B cell (primary cell): ENCODE measurements at regions not wholly inside any gene's neighbourhood (a gene's known extent, or its start where the extent isn't known, plus 50 kb on each side); places are given as distances from the start of the nearest gene placed in this dataset.

Experiments used
- ATAC-seq: fragments of 200-7000 bp; cut with Tn5 transposase; one replicate; pipeline ENCODE4 v1.10.0; 2021; ENCODE audit warnings: low read depth, mild to moderate bottlenecking, moderate number of reproducible peaks, moderate library complexity
- CTCF ChIA-PET: fragments of 350-600 bp; sonication (Branson Sonifier 250); formaldehyde crosslinking; loops from one replicate; lab custom pipeline; 2021; ENCODE audit warnings: antibody characterized with exemption, inconsistent platforms; lab: Charles Lee
- POLR2A ChIA-PET: fragments of 350-600 bp; sonication (Branson Sonifier 250); formaldehyde crosslinking; loops from one replicate; lab custom pipeline; 2021; ENCODE audit warnings: antibody characterized with exemption; lab: Charles Lee
- DNase-seq: peaks from one replicate; pipeline ENCODE4 v3.0.0; 2013
- H2AFZ ChIP-seq: 2 replicates; pipeline ENCODE4 v1.6.1; 2012; ENCODE audit warnings: mild to moderate bottlenecking, low read depth, low read length; ENCODE audit not compliant: insufficient read depth, poor library complexity, severe bottlenecking
- H3K27ac ChIP-seq, 2 donors: 1 replicate in 1 of 2; 2 replicates in 1 of 2; pipeline ENCODE4 v1.5.1; 2012 to 2013; ENCODE audit warnings: low read length in 2 of 2, mild to moderate bottlenecking in 2 of 2, moderate library complexity in 1 of 2
- H3K27me3 ChIP-seq, 4 experiments: fragments of 200-600 bp in 1 of 4; sonication (generic) in 1 of 4; replicated peaks in 1 of 4; 1 replicate in 2 of 4; 2 replicates in 2 of 4; pipeline versions ENCODE4 v1.6.1 to v1.7.0; 2013 to 2016; ENCODE audit warnings: low read length in 3 of 4, mild to moderate bottlenecking in 2 of 4, mixed read lengths in 1 of 4, moderate library complexity in 1 of 4; ENCODE audit not compliant: insufficient read depth in 4 of 4, control insufficient read depth in 3 of 4; ENCODE audit errors: control extremely low read depth in 1 of 4
- H3K36me3 ChIP-seq, 2 experiments: replicated peaks in 1 of 2; 1 replicate in 1 of 2; 2 replicates in 1 of 2; pipeline versions ENCODE4 v1.6.1 to v1.7.1; 2013; ENCODE audit warnings: low read length in 1 of 2; ENCODE audit not compliant: insufficient read depth in 2 of 2, control insufficient read depth in 1 of 2; ENCODE audit errors: control extremely low read depth in 1 of 2, extremely low read depth in 1 of 2
- H3K4me1 ChIP-seq, 2 donors: fragments of 200-600 bp in 1 of 2; sonication (generic) in 1 of 2; 1 replicate in 1 of 2; 2 replicates in 1 of 2; pipeline versions ENCODE4 v1.5.1 to v1.6.1; 2013 to 2017; ENCODE audit warnings: low read length in 2 of 2; ENCODE audit not compliant: control insufficient read depth in 2 of 2, insufficient read depth in 2 of 2
- H3K4me2 ChIP-seq: replicated peaks from 2 replicates; pipeline ENCODE3; 2012; ENCODE audit warnings: mild to moderate bottlenecking, low read depth, low read length; ENCODE audit not compliant: poor library complexity, severe bottlenecking
- H3K4me3 ChIP-seq, 5 experiments: fragments of 200-600 bp in 1 of 5; sonication (generic) in 1 of 5; 1 replicate in 3 of 5; 2 replicates in 2 of 5; pipeline versions ENCODE4 v1.5.1 to v1.7.0; 2011 to 2016; ENCODE audit warnings: low read length in 4 of 5, mild to moderate bottlenecking in 4 of 5, low read depth in 2 of 5, control low read depth in 1 of 5, moderate library complexity in 1 of 5; ENCODE audit not compliant: insufficient read depth in 1 of 5; ENCODE audit errors: control extremely low read depth in 1 of 5, extremely low read depth in 1 of 5
- H3K79me2 ChIP-seq: fragments of 200-600 bp; sonication (generic); one replicate; pipeline ENCODE4 v1.6.0; 2016; ENCODE audit warnings: low read length; ENCODE audit not compliant: control insufficient read depth, insufficient read depth
- H3K9ac ChIP-seq: fragments of 200-600 bp; sonication (generic); 2 replicates; pipeline ENCODE4 v1.6.1; 2017; ENCODE audit warnings: mild to moderate bottlenecking, low read length, moderate library complexity
- H3K9me3 ChIP-seq, 3 donors: one replicate each; pipeline versions ENCODE4 v1.6.1 to v1.7.1; 2013; ENCODE audit warnings: low read length in 2 of 3; ENCODE audit not compliant: control insufficient read depth in 2 of 3, insufficient read depth in 1 of 3; ENCODE audit errors: control extremely low read depth in 1 of 3
- H4K20me1 ChIP-seq: 2 replicates; pipeline ENCODE4 v1.6.0; 2012; ENCODE audit warnings: mild to moderate bottlenecking, low read length; ENCODE audit not compliant: insufficient read depth, control insufficient read depth, poor library complexity, severe bottlenecking
- H3K27ac Mint-ChIP-seq: one replicate; pipeline ENCODE4 v1.8.0; 2021; ENCODE audit warnings: mixed read lengths
- H3K27me3 Mint-ChIP-seq: one replicate; pipeline ENCODE4 v1.8.0; 2021; ENCODE audit warnings: mixed read lengths
- H3K4me1 Mint-ChIP-seq: one replicate; pipeline ENCODE4 v1.8.0; 2021; ENCODE audit warnings: mixed read lengths
- H3K4me3 Mint-ChIP-seq: one replicate; pipeline ENCODE4 v1.8.0; 2021; ENCODE audit warnings: mixed read lengths
- H3K9me3 Mint-ChIP-seq: one replicate; pipeline ENCODE4 v1.8.0; 2022; ENCODE audit warnings: mixed read lengths; ENCODE audit not compliant: insufficient read depth
- CTCF ChIP-seq: fragments of 200-600 bp; IDR thresholded peaks from one replicate; pipeline ENCODE4 v1.8.0; 2022; ENCODE audit warnings: antibody characterized with exemption, mild to moderate bottlenecking
- EZH2 ChIP-seq: IDR thresholded peaks from 2 replicates; pipeline ENCODE4 v1.6.1; 2012; ENCODE audit warnings: borderline replicate concordance, low read depth, mild to moderate bottlenecking, moderate library complexity, low read length; ENCODE audit not compliant: insufficient read depth, poor library complexity, severe bottlenecking
- WGBS: methylation state at CpG from one replicate; pipeline ENCODE4 v1.1.5; 2013; ENCODE audit warnings: missing lambda C conversion rate; ENCODE audit not compliant: insufficient coverage; 5-methylcytosine and 5-hydroxymethylcytosine counted together
- intact Hi-C: fragments of 100-400 bp; cut with micrococcal nuclease; formaldehyde crosslinking; loops from one replicate; pipeline ENCODE4 v1.10.0; 2022

- ATAC-seq (no peak), DNase-seq (no peak)
- Mint-ChIP-seq H3K4me3 (no peak overlapping the region), H3K9me3 (no peaks in the 10 kb centered on the region), H3K4me1 (no peaks in the 10 kb centered on the region), H3K27ac (no peak overlapping the region), H3K27me3 (peaks cover 9% of the 10 kb centered on the region)
- ChIA-PET POLR2A (no interaction called here), CTCF (no interaction called here)
- intact Hi-C loops, result no loop called here
- no peak overlapping the region for H3K4me3 ChIP-seq
- no peak overlapping the region for H2AFZ ChIP-seq
- 87% methylated on average over 4 of the region's 4 CpGs for WGBS
- no peak overlapping the region for H3K9ac ChIP-seq
- no peak overlapping the region for H3K27ac ChIP-seq
- H3K4me1 ChIP-seq, result no peaks in the 10 kb centered on the region
- no peaks in the 10 kb centered on the region for H3K9me3 ChIP-seq
- H3K79me2 ChIP-seq, result no peaks in the 10 kb centered on the region
- no peaks in the 10 kb centered on the region for H4K20me1 ChIP-seq
- H3K27me3 ChIP-seq, result peaks cover 0 to 2% (median 1%) of the 10 kb centered on the region in 4 experiments
- no peak for TF ChIP-seq EZH2
- no peak for TF ChIP-seq CTCF
- H3K36me3 ChIP-seq, result no peaks in the 10 kb centered on the region
- no peak overlapping the region for H3K4me2 ChIP-seq
Observed at GRCh38 chr3:41092844-41093243, 106.5 kb upstream of the CTNNB1 start.

- no peak overlapping the region for H3K9ac ChIP-seq
- no peak overlapping the region for H2AFZ ChIP-seq
- peaks cover 11% of the 10 kb centered on the region for H3K27me3 Mint-ChIP-seq
- intact Hi-C loops, result no loop called here
- no peaks in the 10 kb centered on the region for H3K9me3 ChIP-seq
- H3K4me3 Mint-ChIP-seq, result no peak overlapping the region
- no peak for ATAC-seq
- DNase-seq, result no peak
- no peak overlapping the region for H3K27ac ChIP-seq
- no peaks in the 10 kb centered on the region for H3K79me2 ChIP-seq
- H3K4me1 Mint-ChIP-seq, result no peaks in the 10 kb centered on the region
- H3K36me3 ChIP-seq, result no peaks in the 10 kb centered on the region
- WGBS, result 73% methylated on average over 3 of the region's 3 CpGs
- CTCF ChIA-PET, result no interaction called here
- no peaks in the 10 kb centered on the region for H3K4me1 ChIP-seq
- peaks cover 0 to 2% (median 1%) of the 10 kb centered on the region in 4 experiments for H3K27me3 ChIP-seq
- H4K20me1 ChIP-seq, result no peaks in the 10 kb centered on the region
- POLR2A ChIA-PET, result no interaction called here
- no peak overlapping the region for H3K27ac Mint-ChIP-seq
- no peaks in the 10 kb centered on the region for H3K9me3 Mint-ChIP-seq
- H3K4me3 ChIP-seq, result no peak overlapping the region
- TF ChIP-seq EZH2 (no peak), CTCF (no peak)
- H3K4me2 ChIP-seq, result no peak overlapping the region
Observed at GRCh38 chr3:41093476-41093875, 105.8 kb upstream of the CTNNB1 start.
